Suprapubic skin (tissue), 4 donors: ENCODE measurements at regions not wholly inside any gene's neighbourhood (a gene's known extent, or its start where the extent isn't known, plus 50 kb on each side); places are given as distances from the start of the nearest gene placed in this dataset.

Experiments
- CTCF ChIP-seq, 2 donors: fragments of 200-600 bp in 1 of 2; fragments of 450-650 bp in 1 of 2; sonication (generic) in 1 of 2; IDR thresholded peaks; one replicate each; pipeline ENCODE4 v1.5.1; 2016 to 2019; ENCODE audit warnings: antibody characterized with exemption in 2 of 2, mild to moderate bottlenecking in 1 of 2, moderate library complexity in 1 of 2
- EP300 ChIP-seq: sonication (generic); formaldehyde crosslinking; IDR thresholded peaks from one replicate; pipeline ENCODE4 v1.6.1; 2017; ENCODE audit warnings: antibody characterized with exemption
- POLR2A ChIP-seq, 2 donors: fragments of 450-650 bp; IDR thresholded peaks; one replicate each; pipeline ENCODE4 v1.6.1; 2017; ENCODE audit warnings: antibody characterized with exemption in 2 of 2, mild to moderate bottlenecking in 2 of 2, moderate library complexity in 2 of 2
- POLR2AphosphoS5 ChIP-seq, 3 donors: sonication (generic); formaldehyde crosslinking; IDR thresholded peaks; one replicate each; pipeline ENCODE4 v1.6.1; 2017; ENCODE audit warnings: antibody characterized with exemption in 3 of 3

DNA sequence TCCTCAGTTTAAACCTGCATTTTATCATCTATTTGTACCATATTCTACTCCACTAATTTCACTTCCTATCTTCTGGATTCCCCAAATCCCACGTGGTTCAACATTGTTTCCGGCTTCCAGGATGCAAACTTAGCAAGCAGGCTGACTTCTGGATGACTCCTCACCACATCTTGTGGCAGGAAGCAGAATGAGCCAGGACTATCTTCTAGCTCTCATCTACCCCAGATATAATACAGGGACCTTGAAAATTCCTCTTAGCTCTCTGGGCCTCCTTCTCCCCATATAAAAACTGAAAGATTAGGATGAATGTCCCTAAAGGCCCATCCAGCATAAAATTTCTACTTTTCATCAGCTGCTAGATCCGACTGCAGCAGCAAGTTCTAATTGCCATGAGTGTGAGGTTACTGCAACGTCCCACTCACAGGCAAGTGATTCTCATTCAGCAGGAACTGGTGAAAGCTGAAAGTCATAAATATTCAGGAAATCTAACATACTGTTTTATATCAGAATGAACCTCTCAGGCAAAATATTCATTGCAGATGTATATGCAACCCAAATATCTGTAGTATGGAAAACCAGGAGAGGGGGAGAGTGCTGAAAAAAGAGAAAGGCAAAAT is 93.4 kb downstream of the KCTD12 start:
- TF ChIP-seq POLR2AphosphoS5 (IDR thresholded peaks at IDR 0.05): no peak
- TF ChIP-seq CTCF (IDR thresholded peaks at IDR 0.05): no peak
- TF ChIP-seq POLR2A (IDR thresholded peaks at IDR 0.05): no peak
- TF ChIP-seq EP300: no peak
